HG03175 (cell line): ENCODE measurements at regions not wholly inside any gene's neighbourhood (a gene's known extent, or its start where the extent isn't known, plus 50 kb on each side); places are given as distances from the start of the nearest gene placed in this dataset.

ENCODE experiments used
- ATAC-seq: cut with Tn5 transposase; IDR thresholded peaks from one replicate; pipeline ENCODE4 v1.9.1; 2021; ENCODE audit warnings: mild to moderate bottlenecking, moderate library complexity; ENCODE audit not compliant: unreplicated experiment

GRCh38 chr2:221334481-221335218 is 237.5 kb downstream of the EPHA4 start:
- ATAC-seq = no peak

GRCh38 chr2:221335219-221335752 is 236.8 kb downstream of the EPHA4 start:
- no peak for ATAC-seq

- ATAC-seq = no peak
Observed at GRCh38 chr2:221336967-221337366, 235.1 kb downstream of the EPHA4 start.

GRCh38 chr2:221337957-221338685 is 234.0 kb downstream of the EPHA4 start:
- no peak for ATAC-seq

GRCh38 chr2:221342388-221342787 is 229.7 kb downstream of the EPHA4 start:
- no peak for ATAC-seq

DNA sequence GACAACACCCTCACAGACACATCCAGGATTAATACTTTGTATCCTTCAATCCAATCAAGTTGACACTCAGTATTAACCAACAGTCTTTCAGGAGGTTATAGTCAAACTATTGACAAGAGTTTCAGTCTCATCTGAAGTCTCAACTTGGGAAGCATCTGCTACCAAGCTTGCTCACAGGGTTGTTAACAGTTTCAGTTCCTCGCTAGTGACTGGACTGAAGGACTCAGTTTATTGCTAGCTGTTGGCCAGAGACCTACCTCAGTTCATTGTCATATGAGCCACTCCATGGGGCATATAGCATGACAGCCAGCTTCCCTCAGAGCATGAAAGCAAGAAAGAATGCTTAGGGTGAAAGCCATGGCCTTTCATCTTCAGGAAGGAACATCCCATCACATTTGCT is 228.6 kb downstream of the EPHA4 start:
- peak; percentile 45 for ATAC-seq

DNA sequence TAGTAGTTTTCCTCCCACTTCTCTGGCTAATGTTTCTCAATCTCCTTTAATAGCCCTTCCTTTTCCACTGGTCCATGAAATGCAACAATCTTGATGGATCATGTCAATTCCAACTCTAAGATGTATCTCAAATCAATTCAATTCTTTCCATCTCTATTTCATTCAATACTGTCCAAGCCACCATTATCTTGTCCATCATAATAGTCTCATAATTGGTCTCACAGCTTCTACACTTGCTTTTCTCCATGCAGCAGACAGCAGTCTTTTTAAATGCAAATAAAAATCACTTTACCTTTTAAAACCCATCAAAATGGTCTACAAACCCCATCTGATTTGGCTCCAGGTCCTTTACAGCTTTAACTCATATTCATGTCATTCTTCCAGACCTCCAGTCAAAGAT is 226.6 kb downstream of the EPHA4 start:
- no peak for ATAC-seq

- ATAC-seq = no peak
Observed at GRCh38 chr2:221346411-221346810, 225.7 kb downstream of the EPHA4 start.

- ATAC-seq = no peak
Observed at GRCh38 chr2:221347471-221347870, 224.6 kb downstream of the EPHA4 start.

GRCh38 chr2:221350616-221351015 is 221.5 kb downstream of the EPHA4 start:
- no peak for ATAC-seq

GRCh38 chr2:221353201-221353600 is 218.9 kb downstream of the EPHA4 start:
- ATAC-seq = no peak

- ATAC-seq = no peak
Observed at GRCh38 chr2:221360312-221360711, 211.8 kb downstream of the EPHA4 start.

DNA sequence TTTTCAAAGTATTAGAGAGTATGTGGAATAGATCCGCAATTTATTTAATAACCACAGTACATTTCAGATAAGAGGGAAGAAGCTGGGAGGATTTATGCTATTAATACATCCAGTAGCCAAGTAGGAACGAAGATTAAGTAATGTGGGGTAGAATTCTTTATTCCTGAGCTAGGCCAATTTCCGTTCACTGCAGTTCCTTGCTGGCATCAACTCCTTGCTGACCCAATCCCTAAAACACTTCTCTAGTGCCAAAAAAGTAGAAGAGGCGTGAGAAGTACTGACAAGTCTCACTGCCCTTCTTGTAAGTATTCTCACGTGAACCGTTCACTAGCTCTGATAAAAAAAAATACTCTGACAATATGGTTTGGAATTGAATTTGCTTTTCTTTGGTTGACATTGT is 211.4 kb downstream of the EPHA4 start:
- no peak for ATAC-seq

- no peak for ATAC-seq
Observed at GRCh38 chr2:221361633-221362032, 210.5 kb downstream of the EPHA4 start.

DNA sequence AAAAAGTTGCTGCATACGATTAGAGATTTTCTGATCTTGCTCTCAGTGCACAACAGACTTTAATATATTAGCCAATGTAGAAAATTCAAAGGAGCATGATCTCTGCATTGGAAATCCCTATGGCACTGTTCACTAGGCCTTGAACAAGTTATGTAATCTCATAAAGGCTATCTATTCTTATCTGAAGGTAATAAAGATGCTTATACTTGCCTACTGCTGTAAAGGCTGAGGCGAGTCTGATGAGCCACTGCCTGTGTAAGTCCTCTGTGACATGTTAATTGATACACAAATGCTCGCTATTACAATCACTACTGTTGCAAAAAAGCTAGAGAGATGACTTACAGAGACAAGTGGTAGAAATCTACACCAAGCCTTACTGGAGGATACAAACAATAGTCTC is 207.4 kb downstream of the EPHA4 start:
- ATAC-seq = no peak
